ENCODE measurements at regions not wholly inside any gene's neighbourhood (a gene's known extent, or its start where the extent isn't known, plus 50 kb on each side); places are given as distances from the start of the nearest gene placed in this dataset.

DNA sequence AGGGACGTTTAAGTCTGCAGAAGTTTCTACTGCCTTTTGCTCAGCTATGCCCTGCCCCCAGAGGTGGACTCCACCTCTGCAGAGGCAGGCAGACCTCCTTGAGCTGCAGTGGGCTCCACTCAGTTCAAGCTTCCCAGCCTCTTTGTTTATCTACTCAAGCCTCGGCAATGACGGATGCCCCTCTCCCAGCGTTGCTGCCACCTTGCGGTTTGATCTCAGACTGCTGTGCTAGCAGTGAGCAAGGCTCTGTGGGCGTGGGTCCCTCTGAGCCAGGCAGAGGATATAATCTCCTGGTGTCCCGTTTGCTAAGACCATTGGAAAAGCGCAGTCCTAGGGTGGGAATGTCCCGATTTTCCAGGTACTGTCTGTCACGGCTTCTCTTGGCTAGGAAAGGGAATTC is 2188.5 kb upstream of the WWC1 start:
- DNase-seq = no peak
- H3K9me3 ChIP-seq = no peaks in the 10 kb centered on the region
- H3K36me3 ChIP-seq = no peaks in the 10 kb centered on the region
- 97 to 98% methylated on average over 7 to 10 of the region's 10 CpGs for WGBS, 2 donors
- no peaks in the 10 kb centered on the region for H3K4me1 ChIP-seq
- H3K4me3 ChIP-seq (replicated peaks in 1 of 3) = no peak overlapping the region
- intact Hi-C loops (cut with DNase I) = no loop called here
- H3K27ac ChIP-seq = no peak overlapping the region
- no peak for TF ChIP-seq POLR2A (IDR thresholded peaks at IDR 0.05)
- TF ChIP-seq, protein P1, sequence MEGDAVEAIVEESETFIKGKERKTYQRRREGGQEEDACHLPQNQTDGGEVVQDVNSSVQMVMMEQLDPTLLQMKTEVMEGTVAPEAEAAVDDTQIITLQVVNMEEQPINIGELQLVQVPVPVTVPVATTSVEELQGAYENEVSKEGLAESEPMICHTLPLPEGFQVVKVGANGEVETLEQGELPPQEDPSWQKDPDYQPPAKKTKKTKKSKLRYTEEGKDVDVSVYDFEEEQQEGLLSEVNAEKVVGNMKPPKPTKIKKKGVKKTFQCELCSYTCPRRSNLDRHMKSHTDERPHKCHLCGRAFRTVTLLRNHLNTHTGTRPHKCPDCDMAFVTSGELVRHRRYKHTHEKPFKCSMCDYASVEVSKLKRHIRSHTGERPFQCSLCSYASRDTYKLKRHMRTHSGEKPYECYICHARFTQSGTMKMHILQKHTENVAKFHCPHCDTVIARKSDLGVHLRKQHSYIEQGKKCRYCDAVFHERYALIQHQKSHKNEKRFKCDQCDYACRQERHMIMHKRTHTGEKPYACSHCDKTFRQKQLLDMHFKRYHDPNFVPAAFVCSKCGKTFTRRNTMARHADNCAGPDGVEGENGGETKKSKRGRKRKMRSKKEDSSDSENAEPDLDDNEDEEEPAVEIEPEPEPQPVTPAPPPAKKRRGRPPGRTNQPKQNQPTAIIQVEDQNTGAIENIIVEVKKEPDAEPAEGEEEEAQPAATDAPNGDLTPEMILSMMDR (IDR thresholded peaks at IDR 0.05) = no peak
- no peaks in the 10 kb centered on the region for H3K27me3 ChIP-seq

DNA sequence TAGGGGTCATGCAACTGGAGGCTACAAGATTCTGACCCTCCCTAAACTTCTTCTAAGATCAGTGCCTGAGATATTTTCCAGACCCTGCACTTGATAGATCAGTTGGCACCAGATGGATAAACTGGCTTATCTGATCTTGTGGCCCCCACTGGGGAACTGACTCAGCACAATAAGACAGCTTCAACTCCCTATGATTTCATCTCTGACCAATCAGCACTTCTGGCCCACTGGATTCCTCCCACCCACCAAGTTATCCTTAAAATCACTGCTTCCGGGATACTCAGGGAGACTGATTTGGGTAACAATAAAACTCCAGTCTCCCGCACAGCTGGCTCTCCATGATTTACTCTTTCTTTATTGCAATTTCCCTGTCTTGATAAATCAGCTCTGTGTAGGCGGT is 2180.4 kb upstream of the WWC1 start:
- WGBS, 2 donors = 77 to 90% methylated on average over 3 of the region's 3 CpGs
- H3K9me3 ChIP-seq = no peaks in the 10 kb centered on the region
- intact Hi-C loops (cut with DNase I) = no loop called here

DNA sequence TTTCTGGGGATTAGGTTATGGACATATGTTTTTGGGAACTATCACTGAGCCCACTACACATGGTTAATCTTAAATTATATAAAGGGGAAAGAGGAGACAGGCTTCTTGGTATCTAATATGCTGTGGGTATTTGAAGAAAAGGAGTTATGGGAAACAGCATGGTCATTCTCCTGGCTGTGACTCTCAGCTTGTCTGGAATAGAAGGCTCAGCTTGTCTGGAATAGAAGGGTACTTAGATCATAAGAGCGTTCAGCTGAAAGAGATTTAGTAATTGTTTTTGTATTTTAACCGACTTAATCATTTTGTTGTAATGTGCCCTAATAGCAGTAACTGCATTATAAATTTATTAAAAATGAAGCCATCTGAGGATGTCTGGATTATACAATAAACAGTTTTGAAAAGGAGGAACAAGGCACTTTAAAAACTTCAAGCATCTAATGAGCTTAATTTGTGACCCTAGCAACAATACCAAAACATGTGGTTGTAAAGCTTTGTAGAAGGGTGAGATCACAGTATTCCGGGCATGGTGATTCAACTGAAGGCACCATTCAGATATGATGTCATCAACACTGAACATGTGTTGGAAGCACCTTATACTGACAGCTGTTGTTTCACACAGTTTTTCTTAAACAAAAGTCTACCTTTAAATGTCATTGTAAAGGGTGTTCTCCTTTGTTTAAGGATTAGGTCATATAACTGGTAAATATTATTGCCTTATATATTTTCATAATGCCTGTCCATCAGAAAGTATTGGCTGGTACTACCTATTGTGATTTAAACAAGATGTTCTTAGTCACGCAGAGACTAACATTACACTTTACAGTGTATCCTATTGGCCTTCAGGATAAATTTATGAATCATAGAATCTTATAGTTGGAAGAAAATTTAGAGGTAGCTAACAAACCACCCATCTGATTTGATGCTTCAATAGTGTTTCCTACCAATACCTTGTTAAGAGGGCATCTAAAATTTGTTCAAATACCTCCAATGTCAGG is 2174.1 kb upstream of the WWC1 start:
- Histone ChIP-seq H3K9me3 (no peaks in the 10 kb centered on the region), H3K4me1 (no peaks in the 10 kb centered on the region), H3K27ac (no peak overlapping the region), H3K27me3 (no peaks in the 10 kb centered on the region), H3K36me3 (no peaks in the 10 kb centered on the region), H3K4me3 (replicated peaks in 1 of 3) (no peak overlapping the region)
- TF ChIP-seq, protein P1 (IDR thresholded peaks at IDR 0.05) = no peak
- TF ChIP-seq POLR2A (IDR thresholded peaks at IDR 0.05) = no peak
- intact Hi-C loops (cut with DNase I) = no loop called here
- 83 to 89% methylated on average over 4 of the region's 4 CpGs for WGBS, 2 donors
- no peak for DNase-seq

More for the DNA sequence above, 2180.4 kb upstream of the WWC1 start:
- Histone ChIP-seq H3K4me1 (no peaks in the 10 kb centered on the region), H3K27me3 (no peaks in the 10 kb centered on the region), H3K4me3 (replicated peaks in 1 of 3) (no peak overlapping the region), H3K36me3 (no peaks in the 10 kb centered on the region), H3K27ac (no peak overlapping the region)
- no peak for DNase-seq
- TF ChIP-seq, protein P1 (IDR thresholded peaks at IDR 0.05) = no peak
- TF ChIP-seq POLR2A (IDR thresholded peaks at IDR 0.05) = no peak

DNA sequence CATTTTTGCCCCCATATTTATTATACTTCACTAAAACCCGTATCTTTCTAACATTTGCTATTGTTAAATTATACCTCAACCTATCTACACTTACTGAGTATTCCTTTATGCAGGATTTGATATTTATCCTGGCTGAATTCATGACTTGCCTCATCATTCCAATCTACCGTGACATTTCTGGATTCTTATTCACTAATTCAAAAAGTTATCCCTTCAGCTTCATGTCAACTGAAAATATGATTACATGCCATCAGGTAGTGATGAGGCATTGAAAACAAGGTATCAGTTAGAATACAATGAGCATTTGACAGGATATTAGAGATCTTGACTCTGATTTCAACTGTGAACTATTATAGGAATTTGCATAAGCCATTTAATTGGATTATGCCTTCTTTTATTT is 2171.9 kb upstream of the WWC1 start:
- intact Hi-C loops (cut with DNase I) = no loop called here
- Histone ChIP-seq H3K36me3 (no peaks in the 10 kb centered on the region), H3K4me3 (replicated peaks in 1 of 3) (no peak overlapping the region), H3K27me3 (no peaks in the 10 kb centered on the region), H3K4me1 (no peaks in the 10 kb centered on the region), H3K9me3 (no peaks in the 10 kb centered on the region), H3K27ac (no peak overlapping the region)
- WGBS, 2 donors = 85 to 90% methylated on average over 2 of the region's 2 CpGs
- no peak for TF ChIP-seq POLR2A (IDR thresholded peaks at IDR 0.05)
- TF ChIP-seq, protein P1 (IDR thresholded peaks at IDR 0.05) = no peak
- no peak for DNase-seq

- TF ChIP-seq POLR2A (IDR thresholded peaks at IDR 0.05) = no peak
- TF ChIP-seq, protein P1 (IDR thresholded peaks at IDR 0.05) = no peak
- H3K27me3 ChIP-seq = no peaks in the 10 kb centered on the region
- H3K36me3 ChIP-seq = no peaks in the 10 kb centered on the region
- H3K4me1 ChIP-seq = no peaks in the 10 kb centered on the region
- no peak overlapping the region for H3K27ac ChIP-seq
- H3K9me3 ChIP-seq = no peaks in the 10 kb centered on the region
- intact Hi-C loops (cut with DNase I) = no loop called here
- WGBS, 2 donors = 72 to 79% methylated on average over 4 of the region's 4 CpGs
- no peak overlapping the region for H3K4me3 ChIP-seq (replicated peaks in 1 of 3)
- DNase-seq = no peak
Measured at GRCh38 chr5:166123717-166124116, 2167.7 kb upstream of the WWC1 start.

Measured in thyroid gland (tissue), 4 donors.